Hematopoietic multipotent progenitor cell treated with erythropoietin and hydrocortisone succinate and interleukin-3 and kit ligand, for 17 days (in vitro differentiated cells): ENCODE measurements at regions not wholly inside any gene's neighbourhood (a gene's known extent, or its start where the extent isn't known, plus 50 kb on each side); places are given as distances from the start of the nearest gene placed in this dataset.

ENCODE experiments used
- DNase-seq: peaks from one replicate; pipeline ENCODE4 v3.0.0-alpha.2; 2015; ENCODE audit warnings: low spot score

DNA sequence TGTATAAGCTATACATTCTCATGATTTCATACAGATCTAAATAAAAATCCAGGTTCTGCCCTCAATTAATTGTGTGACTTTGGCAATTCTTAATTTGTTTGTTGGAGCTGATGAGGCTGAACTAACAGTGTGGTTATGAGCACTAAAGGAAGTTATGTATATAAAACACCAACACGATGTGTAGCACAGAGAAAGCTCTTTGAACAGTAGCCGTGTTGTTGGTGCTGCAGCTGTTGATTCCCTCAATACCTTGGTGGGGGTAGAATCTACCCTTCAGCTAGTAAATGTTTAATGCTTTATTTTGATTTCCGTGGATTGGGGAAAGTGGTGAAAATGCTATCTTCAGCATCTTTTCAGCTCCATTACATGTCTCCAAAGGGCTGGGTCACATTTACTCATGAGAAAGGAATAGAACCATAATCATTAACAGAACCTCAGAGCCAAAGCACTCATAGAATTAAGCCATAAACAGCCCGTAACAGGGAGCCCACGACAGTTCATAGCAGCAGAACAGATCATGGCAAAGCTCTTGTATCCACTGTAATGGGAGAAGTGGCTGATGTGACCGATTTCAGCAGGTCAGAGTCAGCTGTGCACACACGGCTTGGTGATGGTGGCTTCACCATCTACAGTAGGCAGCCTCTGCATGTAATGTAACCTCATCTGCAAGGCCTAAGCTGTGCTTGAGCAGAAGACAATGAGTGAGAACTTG, 332.7 kb downstream of the DIRAS2 start:
- DNase-seq: no peak

DNA sequence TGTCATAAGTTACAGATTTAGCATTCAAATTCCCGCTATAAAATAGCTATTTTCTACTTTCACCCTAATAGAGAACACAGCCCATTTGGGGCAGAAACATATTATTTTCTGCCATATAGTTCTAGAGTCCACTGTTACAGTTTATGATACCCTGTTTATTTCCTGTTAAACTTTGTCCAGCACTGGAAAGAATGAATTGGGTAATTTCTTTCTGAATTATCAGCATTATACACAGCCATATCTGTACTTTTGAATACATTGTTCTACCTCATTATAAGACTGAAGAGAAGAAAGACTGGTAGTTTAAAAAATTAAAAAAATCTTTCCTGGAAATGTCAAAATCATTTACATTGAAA, 332.1 kb downstream of the DIRAS2 start:
- no peak for DNase-seq

DNA sequence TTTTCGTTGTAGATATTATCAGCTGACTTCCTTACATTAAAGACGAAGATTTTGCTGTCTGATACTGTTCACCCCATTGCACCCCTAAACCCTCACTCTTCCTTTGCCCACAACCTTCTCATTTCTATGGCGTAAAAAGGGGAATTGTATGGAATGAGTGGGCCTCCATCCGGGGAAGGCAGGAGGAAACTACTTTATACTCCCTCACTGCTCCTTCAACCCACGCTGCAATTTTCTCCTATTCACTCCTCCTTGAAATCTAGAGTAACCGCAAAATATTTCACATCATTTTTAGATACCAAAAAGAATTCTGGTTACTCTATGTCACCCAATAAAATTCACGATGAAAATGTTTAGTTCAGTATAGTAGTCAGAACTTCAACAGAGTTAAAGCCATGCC, 330.8 kb downstream of the DIRAS2 start:
- no peak for DNase-seq

DNA sequence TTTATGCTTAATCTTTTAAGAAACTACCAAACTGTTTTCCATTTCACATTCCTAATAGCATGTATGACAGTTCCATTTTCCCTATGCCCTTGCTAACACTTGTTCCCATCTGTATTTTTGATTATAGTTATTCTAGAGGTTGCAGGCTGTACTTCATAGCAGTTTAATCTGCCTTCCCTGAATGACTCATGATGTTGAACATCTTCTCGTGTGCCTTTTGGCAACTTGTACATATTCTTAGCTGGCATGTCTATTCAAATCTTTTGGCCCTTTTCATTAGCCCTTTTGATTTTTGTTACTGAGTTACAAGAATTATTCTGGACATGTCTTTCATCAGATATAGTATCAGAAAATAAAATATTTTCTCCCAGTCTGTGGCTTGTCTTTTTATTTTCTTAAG, 320.3 kb downstream of the DIRAS2 start:
- DNase-seq: no peak

DNA sequence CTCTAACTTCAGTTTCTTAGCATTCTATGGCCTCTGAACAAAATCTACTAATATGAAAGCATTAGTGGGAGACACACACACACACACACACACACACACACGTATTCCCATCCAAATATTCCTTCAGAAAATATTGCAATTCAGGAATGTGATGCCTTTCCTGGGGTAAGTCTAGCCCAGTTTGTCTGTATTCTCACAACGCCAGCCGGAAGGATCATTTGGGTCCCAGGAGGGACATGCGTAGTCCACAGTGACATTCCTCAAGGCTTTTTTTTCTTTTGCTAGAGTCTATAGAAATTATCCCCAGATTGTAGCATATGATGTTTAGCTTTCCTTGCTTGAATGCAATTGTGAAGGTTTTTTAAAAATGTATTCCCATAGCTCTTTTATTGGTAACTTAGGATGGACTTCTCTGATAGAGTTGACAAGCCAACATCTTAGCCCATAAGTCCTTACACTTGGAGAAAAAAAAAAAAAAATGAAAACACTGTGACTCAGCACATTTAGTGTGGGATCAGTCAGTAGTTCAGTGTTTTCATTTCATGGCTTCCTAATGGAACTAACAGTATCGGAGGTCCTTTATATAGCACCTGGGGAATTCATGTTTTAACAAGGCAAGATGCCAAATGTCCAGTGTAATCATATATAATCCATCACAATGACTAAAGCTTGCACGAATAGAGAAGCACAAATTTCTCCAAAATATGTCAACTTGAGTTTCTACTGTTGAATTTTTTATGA, 316.5 kb downstream of the DIRAS2 start:
- DNase-seq: no peak

DNA sequence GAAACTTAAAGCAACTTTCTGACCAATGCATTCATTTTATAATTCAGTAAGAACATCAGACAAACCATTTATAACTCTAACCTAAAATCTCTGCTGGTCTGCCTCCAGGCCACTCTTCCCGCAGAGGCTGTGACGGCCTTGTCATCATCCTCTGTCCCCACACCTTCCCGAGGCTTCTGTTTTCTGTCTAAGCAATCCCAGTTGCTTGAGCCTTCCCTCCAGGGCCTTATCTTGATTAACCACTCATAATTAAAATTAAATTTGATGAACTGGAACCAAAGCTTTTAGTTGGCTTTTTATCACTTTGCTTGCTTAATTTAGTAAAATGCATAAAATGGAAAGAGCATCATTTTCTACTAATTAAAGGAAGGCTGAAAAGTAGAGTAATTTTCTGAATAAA, 312.4 kb downstream of the DIRAS2 start:
- DNase-seq: no peak

DNA sequence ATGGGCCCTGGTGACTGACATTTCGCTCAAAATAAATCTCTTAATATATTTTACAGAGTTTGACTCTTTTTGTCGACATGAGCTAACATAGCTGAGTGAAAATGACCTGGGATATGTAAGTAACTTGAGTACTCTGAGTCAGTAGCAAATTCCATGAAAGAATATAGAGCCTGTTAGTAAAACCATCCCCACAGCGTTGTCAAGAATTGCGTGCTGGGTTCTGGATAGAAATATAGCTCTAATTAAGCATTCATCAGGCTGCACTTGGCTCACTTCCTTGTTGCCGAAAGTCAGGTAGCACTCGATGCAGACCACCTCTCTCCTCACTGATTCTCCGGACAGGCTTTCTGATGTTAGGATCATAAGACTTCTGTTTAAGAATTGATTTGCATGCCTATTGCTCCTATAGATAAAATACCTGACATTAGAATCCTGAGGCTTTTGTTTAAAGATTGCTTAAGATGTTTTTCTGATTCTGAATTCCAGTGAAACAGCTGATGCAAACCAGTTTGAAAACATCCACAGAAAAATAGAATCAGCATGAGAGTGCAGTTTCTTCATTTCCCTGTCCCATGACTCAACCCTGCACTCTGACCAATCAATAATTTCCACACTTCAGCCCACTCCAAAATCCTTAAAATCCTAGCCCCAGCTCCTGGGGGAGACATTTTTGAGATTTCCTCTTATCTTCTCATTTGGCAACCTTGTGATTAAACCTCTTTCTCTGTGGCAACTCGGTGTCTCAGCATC, 310.6 kb downstream of the DIRAS2 start:
- DNase-seq: no peak

DNA sequence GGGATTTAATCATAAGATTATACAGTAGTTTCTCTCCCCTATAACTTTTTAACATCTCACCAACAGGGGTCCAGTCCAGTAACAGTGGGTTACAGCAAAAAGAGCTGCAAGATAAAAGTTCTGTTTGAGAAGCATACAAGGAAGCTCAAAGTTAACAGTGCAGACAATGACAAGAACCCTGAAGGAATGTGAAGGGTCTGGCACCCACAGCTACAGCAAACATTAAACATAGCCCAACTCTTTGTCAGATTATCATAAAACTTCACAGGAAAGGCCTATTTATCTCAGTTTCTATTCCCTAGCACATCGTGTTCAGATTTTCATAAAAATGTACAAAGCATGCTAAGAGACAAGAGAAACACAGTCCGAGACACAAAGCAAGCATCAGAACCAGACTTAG, 309.4 kb downstream of the DIRAS2 start:
- no peak for DNase-seq

DNA sequence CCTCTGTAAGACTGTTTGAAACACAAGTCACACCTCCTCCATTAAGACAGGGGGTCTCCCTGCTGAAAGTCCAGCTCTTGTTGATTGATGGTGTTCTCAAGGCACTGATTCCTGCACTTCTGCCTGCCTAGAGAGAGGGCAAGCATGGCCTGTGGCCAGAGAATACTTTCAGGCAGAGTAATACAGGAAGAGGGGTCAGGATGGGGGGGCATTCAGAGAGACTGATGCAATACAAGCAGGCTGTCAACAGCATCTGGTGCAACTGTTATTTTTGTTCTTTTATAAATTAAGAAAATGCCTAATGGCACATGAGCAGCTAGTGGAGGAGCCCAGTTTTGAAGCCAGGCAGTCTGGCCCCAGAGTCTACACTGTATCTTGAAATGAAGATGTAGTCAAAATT, 302.2 kb downstream of the DIRAS2 start:
- DNase-seq: no peak

DNA sequence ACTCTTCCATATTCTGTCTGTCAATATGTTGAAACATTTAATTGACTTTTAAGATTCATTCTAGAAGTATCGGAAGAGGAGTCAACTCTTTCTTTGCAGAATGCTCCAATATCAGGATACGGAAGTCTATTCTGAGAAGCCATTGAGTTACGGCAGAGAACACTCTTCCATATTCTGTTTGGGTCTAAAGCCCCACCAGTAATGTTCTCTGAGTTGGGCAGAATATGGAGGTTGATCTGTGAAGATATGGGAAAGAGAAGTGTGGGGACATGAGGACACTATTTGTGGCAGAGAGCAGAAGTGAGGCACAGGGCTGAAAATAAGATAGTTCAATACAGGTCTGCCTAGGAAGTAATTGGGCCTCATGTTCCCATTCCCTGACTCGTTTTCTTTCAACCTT, 300.0 kb downstream of the DIRAS2 start:
- no peak for DNase-seq

DNA sequence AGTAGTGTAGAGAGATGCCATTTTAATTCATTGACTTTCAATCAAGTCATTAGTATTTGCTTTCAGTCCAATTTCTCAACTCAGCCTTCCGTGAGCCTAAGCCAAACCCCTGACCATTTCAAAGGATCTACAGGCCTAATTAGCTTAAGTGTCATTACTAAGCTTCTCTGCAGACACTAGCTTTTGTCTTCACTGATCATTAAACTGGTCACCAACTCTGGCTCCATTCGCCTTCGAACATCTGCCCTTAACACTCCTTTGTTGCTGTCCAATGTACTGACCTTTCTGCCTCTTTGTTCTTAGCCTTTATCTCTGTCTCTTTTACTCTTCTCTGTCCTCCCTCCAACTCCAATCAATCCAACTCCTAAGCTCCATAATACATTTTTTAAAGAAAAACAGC, 299.3 kb downstream of the DIRAS2 start:
- no peak for DNase-seq

DNA sequence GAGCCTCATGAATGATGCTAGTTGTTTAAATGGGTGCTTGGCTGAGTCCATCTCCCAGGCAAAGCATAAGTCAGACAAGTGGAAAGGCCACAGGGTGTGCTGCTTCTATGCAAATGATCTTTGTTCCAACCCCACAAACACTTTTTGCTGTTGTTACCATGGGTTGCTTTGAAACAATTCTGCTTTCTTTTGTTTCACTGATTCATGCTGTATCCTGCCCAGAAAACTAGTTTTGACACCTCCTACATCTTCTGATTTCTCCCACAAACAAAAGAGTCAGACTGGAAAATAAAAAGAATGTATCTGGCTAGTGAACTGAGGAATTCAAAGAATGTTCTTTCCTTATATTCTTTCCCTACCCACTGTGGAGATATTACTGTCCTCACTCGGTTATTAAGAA, 298.6 kb downstream of the DIRAS2 start:
- no peak for DNase-seq

DNA sequence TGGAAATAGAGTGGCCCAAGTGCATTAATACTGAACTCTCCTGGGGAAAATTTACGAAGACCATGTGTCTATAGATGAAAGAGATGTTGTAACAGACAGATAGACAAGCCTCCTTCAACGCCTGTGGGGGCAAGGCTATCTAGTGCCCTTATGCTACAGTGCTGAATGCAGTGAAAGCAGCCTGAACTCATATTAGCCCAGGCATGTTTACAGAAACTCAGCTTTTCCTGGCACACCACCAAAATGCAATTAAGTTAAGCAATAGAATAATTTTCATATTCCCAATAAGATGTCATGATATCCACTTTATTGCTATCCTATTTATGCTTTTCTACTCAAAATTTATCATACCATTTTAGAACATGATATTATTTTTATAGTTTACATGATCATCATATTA, 277.0 kb downstream of the DIRAS2 start:
- no peak for DNase-seq

DNA sequence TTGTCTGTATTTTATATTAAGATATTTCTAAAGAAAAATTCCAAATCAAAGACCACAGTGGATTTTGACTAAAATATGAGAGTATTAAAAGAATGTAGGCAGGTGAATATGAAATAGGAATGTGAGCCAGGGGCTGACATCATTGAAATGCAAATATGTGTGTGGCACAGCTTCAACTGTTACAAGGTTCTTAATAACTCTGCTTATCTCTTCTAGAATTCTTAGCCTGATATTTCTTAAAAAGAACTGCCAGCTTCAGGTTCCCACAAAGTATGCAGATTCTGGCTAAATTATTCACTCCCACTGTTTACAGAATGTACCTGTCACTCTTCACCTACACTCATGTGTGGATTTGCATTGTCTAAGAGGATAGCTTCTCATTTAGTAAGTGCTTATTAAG, 274.4 kb downstream of the DIRAS2 start:
- DNase-seq: no peak

DNA sequence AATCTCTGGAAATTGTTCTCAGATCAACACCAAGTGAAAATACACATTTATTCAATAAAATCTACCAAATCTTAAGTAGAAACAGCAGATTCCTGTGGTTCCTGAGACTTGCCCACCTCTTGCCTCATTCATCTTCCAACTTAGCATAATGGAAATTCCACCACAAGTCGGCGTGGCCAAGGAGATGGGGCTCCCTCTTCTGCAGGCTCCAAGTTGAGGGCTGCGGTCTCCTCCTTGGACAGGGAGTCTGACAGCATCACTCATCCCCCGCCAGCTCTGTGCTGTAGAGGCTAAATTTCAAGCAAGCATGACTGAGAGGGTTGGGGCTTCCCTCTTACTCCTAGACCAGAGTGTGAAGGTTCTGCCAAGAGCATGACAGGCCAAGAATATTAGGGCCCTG, 273.7 kb downstream of the DIRAS2 start:
- DNase-seq: no peak

DNA sequence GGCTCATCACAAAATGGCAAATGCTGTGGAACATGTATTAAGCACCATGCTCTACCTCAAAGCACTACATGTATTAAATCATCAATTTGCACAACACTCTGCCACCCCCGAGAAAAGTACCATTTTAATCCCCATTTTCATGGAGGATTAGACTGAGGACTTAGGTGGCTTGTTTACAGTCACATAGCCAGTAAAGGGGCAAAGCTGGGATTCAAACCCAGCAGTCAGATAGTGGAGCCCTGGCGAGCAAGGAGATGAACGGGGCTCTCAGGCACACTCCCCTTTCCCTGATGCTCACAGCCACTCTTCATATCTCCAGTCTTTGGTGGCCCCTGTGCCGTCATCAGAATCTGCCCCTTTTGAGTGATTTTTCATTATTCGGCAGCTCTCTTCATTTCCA, 262.9 kb downstream of the DIRAS2 start:
- no peak for DNase-seq

DNA sequence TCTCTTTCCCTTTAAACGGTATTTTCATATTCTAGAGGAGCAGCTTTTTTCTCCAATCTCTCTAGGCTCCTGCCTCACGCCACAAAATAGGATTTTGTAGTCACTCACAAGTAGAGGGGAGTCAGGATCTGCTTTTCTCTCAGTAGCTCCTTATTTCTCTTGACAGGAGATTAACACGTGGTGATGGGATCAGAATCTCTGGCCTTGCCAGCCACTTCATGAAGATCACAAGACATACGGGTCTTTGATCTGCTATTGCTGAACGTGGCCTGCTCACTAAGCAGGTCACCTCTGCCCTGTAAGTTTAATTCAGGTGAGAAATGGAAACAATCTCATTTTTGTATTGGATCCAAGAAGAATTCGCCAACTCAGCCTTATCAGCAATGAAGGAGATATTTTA, 257.5 kb downstream of the DIRAS2 start:
- no peak for DNase-seq

DNA sequence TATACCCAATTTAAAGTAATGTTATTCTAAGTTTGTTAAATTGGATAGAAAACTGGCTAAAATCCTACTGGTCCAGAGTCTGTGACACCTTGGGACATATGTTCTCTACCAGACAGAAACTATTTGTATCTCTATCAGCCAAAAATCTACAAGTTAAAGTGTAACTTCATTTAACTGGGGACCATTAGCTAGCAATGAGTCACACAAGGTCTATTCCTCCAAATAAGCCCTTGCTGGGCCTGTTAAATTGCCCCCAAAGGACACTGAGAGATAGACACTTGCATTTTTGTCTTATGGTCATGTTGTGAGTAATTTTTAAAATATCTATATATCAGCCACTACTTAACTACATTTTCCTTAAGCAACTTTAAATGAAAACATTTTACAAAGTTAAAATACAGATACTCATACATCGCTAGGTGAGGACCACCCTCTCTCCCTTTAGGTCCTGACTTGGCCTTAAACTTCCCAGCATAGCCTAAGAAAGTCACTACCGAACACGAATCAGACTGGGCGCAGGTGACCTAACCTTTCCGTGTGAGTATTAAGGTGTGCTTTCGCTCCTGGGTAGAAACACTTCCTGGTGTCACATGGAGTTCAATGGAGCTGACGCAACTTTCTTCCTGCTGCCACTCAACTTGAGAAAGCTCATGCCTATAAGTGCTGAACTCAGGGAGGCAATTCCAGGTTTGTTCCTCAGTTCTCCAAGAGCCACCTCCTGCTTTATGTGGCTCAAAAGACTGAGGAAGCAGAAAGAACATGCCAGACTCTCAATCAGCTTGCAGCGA, 249.1 kb downstream of the DIRAS2 start:
- no peak for DNase-seq

DNA sequence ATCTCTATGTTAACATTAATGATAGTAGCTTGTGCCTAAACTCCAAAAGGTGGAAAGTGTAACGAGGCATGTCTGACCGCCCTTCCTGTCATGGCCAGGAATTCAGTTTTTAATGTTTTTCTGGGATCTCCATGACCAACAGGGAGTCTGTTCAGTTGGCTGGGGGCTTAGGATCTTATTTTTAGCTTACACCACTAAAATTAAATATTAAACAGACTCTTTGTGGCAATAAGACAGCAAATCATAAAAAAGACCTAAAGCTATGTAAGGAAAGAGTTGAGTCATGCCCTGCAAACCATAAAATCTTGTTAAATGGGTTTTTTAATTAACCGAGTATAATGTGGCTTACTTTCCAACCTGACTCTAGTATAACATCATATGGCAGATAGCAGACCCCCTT, 247.8 kb downstream of the DIRAS2 start:
- no peak for DNase-seq

DNA sequence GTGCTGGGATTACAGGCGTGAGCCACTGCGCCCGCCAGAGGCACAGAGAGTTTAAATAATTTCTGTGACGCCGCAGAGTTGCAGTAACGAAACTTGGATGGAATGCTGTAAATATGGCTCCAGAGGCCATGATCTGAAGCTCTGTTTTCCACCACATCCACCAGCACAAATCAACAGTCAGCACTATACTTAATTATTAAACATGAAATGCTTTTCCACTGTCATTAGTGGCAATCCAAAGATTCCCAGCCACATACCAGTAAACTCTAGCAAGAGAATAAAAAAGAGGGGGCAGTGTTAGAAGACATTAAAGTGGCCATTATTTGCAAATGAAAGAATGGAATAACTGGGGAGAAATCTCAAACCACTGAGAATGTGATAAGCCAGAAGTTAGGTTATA, 242.5 kb downstream of the DIRAS2 start:
- no peak for DNase-seq

DNA sequence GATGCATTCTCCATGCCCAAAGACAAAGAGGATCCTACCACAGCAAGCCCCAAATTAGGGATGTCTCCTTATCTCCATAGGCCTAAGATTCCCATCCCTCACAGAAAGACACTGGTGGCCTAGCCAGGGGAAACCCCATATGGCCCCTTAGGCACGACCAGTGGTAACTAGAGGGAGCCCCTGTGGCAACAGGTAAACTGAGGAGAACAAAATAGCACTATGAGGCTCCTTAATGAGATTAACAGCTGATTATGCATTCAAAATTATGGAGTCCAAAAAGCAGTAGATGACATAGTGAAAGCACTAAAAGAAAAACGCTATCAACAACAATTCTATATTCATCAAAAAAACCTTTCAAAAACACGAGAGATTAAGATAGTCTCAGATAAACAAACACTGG, 234.0 kb downstream of the DIRAS2 start:
- no peak for DNase-seq

DNA sequence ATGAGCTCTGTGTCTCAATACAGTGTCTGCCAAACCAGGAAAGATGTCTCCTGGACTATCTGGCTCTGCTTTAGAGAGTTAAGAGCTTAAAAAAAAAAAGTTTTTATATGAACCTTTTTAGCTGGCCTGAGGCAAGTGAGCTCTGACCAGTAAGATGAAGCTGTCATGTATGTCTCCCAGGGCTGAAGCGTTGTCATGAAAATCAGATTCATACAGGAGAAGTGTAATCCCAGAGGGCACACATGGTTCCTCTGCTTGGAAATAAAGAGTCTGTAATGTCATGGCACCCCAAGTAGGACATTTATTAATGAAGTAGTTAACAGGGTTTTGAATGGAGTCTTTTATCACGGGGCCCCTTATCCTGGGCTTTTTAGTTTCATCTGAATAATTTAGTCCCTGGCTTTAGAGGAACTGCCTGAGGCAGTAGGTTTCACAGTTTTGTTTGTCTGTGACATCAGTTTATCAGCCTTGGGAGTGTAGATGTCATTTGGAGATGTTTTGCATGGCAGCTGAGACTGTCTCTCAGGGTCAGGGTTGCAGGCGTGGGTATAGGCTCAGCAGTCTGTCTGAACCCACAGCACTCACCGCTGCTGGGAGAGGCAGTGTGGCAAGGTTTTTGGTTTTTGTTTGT, 223.3 kb downstream of the DIRAS2 start:
- DNase-seq: no peak
